Cardiac muscle cell (in vitro differentiated cells and primary cell): ENCODE measurements at regions not wholly inside any gene's neighbourhood (a gene's known extent, or its start where the extent isn't known, plus 50 kb on each side); places are given as distances from the start of the nearest gene placed in this dataset.

ENCODE experiments used
- DNase-seq, 2 donors: peaks; one replicate each; pipeline versions ENCODE4 v3.0.0 to v3.0.0-alpha.2; 2010 to 2017; ENCODE audit warnings: low read depth in 1 of 2, low spot score in 1 of 2
- H3K27ac ChIP-seq: fragments of 200-600 bp; sonication (generic); 2 replicates; pipeline ENCODE4 v1.5.1; 2016
- H3K27me3 ChIP-seq: fragments of 200-600 bp; sonication (generic); 2 replicates; pipeline ENCODE4 v1.6.0; 2016; ENCODE audit warnings: control low read depth
- H3K36me3 ChIP-seq: fragments of 200-600 bp; sonication (generic); 2 replicates; pipeline ENCODE4 v1.5.1; 2016; ENCODE audit warnings: control low read depth
- H3K4me1 ChIP-seq: fragments of 200-600 bp; sonication (generic); 2 replicates; pipeline ENCODE4 v1.8.1; 2017; ENCODE audit warnings: low read depth, mild to moderate bottlenecking, mixed run types
- H3K4me3 ChIP-seq: fragments of 200-600 bp; sonication (generic); 2 replicates; pipeline ENCODE4 v1.5.1; 2016; ENCODE audit warnings: mild to moderate bottlenecking
- H3K9me3 ChIP-seq: fragments of 200-600 bp; sonication (generic); 2 replicates; pipeline ENCODE4 v1.5.1; 2017; ENCODE audit warnings: low read depth, mild to moderate bottlenecking, control low read depth
- CTCF ChIP-seq: IDR thresholded peaks from 2 replicates; pipeline ENCODE4 v1.5.1; 2012; ENCODE audit warnings: low read depth, mild to moderate bottlenecking, low read length

DNA sequence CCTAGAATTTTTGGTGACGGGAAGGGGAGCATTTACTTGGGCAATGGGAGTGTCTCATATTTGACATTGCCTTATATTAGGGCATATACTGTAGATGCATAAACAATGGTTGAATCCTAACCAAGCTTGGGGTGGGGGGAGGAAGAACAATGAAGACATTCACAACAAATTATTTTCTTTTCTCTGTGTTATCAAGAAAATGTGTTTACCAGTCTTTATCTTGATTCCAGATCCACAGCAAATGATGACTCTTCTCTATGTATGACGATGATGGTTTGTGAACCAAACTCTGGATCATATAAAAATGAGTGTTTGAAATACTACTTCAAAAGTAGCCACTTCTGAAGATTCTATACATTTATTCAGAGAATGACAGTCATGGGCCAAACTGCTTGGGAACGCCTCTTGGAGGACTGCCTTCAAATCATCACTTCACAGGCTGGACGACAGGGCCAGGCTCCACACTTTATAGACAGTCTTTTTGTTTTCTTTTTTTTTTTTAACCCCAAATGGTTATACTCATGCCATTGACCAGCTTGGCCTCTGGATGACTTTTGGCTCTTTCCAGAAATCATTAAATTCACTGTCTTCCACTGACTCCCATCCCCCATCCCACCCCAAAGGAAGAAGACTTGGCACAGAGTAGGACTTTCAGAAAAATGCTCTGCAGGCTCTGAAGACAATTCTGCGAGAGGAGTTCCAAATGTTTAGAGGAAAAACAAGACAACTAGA lies 123.8 kb upstream of the LIFR start:
- H3K4me1 ChIP-seq: no peaks in the 10 kb centered on the region
- no peaks in the 10 kb centered on the region for H3K36me3 ChIP-seq
- no peak overlapping the region for H3K27ac ChIP-seq
- no peak for TF ChIP-seq CTCF
- H3K27me3 ChIP-seq: no peaks in the 10 kb centered on the region
- no peak overlapping the region for H3K4me3 ChIP-seq
- DNase-seq: no peak
- H3K9me3 ChIP-seq: no peaks in the 10 kb centered on the region

DNA sequence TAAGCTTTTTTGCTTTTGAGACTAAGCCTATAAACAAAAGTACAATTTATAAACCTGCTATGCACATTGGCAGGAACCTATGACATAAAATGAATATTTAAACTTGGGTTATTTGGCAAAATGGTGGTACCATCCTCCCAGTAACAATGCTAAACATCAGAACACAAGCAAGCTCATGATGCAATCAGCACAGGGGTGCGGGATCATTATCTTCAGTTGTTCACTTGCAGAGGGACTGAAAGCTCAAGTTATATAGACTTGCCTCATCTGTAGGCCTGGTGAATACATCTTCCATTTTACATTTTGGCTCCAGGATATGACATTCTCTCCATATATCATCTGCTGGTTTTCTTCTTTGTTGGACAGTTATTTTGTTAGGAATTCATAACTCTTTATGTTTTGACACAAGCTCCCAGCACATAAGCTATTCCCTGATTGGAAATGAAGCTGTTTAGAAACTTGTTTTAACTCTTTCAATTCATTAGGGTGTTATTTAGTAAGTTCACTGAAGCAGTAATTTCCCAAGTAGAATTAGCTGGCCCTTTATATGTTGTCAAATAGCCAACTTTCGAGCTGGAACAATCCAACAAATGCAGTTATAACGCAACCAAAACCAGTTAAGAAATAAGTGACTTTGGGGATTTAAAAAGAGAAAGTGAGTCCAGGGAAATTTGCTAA lies 124.7 kb upstream of the LIFR start:
- no peaks in the 10 kb centered on the region for H3K36me3 ChIP-seq
- DNase-seq: peak in 1 of 2 donors; percentile 55
- no peak overlapping the region for H3K27ac ChIP-seq
- H3K27me3 ChIP-seq: no peaks in the 10 kb centered on the region
- no peaks in the 10 kb centered on the region for H3K4me1 ChIP-seq
- TF ChIP-seq CTCF: no peak
- no peaks in the 10 kb centered on the region for H3K9me3 ChIP-seq
- H3K4me3 ChIP-seq: no peak overlapping the region

DNA sequence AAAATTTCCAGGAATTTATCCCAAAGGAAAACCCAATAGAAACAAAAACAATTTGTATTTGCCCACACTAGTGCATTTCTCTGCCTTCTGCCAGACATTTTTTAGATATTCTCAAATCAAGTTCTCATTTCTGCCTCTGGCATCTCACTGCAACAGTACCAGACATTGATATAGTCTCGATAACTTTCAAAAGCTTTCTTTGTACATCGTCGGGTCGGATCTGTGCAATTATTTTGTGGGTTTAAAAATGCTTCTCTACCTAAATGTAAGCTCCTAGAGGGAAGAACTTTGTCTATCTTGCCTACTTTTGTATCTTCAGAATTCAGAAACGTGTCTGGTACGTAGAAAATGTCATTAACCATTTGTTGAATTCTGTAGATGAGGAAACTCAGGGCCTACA lies 125.5 kb upstream of the LIFR start:
- no peak for DNase-seq
- Histone ChIP-seq H3K9me3 (no peaks in the 10 kb centered on the region), H3K4me1 (no peaks in the 10 kb centered on the region), H3K27ac (no peak overlapping the region), H3K36me3 (no peaks in the 10 kb centered on the region), H3K27me3 (no peaks in the 10 kb centered on the region), H3K4me3 (no peak overlapping the region)
- TF ChIP-seq CTCF: no peak

GRCh38 chr5:38686658-38687057 lies 130.2 kb upstream of the LIFR start:
- TF ChIP-seq CTCF: no peak
- Histone ChIP-seq H3K9me3 (no peaks in the 10 kb centered on the region), H3K36me3 (no peaks in the 10 kb centered on the region), H3K27me3 (no peaks in the 10 kb centered on the region), H3K27ac (no peak overlapping the region), H3K4me3 (no peak overlapping the region), H3K4me1 (no peaks in the 10 kb centered on the region)
- no peak for DNase-seq

DNA sequence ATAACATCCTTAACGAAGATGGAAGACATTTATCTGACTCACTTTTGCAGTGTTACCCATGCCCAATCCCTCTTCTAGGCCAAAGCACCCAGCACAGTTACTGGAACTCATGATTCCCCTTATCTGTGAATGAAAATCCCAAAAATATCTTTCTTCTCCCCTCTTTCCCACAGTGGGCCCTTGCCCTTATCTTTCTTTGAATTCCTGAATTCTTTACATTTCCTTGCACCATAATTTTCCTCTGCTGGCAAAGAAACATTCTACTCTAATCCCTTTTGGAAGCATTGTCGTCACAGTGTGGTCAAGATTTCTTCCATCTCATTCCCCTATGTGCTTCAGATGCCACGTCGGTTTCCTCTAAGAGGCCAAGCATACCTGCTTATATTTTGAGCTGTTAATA lies 135.9 kb upstream of the LIFR start:
- DNase-seq: peak in 1 of 2 donors; percentile 87
- Histone ChIP-seq H3K36me3 (no peaks in the 10 kb centered on the region), H3K4me1 (peaks cover 3% of the 10 kb centered on the region), H3K4me3 (no peak overlapping the region), H3K9me3 (no peaks in the 10 kb centered on the region), H3K27me3 (no peaks in the 10 kb centered on the region), H3K27ac (no peak overlapping the region)
- TF ChIP-seq CTCF: no peak
